Stimulated activated CD4-positive, alpha-beta T cell treated with anti-CD3 and anti-CD28 coated beads, TNF-alpha, amount 100 ng/mL, for 48 hours (primary cell): ENCODE measurements at regions not wholly inside any gene's neighbourhood (a gene's known extent, or its start where the extent isn't known, plus 50 kb on each side); places are given as distances from the start of the nearest gene placed in this dataset.
"Not testable (repeated sequence)": the region's sequence is repeated elsewhere in the genome, so short reads cannot be mapped to it uniquely, and the experiment has no call there.

Source experiments
- DNase-seq, 3 donors: peaks; one replicate each; pipeline ENCODE4 v3.0.0-alpha.2; 2020; ENCODE audit warnings: low read depth in 3 of 3

DNA sequence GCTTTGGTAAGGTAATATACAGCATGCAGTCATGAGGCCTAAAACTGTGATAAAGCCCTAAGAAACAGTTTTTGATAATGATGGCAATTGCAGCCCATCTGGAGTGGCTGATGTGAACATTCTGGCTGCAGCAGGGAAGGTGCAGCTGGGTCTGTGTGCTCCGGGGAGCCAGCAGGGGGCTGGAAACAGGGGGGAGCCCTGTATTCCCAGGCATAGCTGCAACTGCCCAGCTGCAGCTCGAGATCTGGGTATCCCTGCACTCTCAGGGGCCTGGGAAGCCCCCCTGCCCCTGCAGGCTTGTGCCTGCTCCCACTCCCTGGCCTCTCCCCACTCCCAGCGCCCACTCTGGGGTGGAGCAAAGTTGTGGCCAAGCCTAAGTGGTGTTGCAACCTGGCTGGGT is 95.6 kb downstream of the RRAGB start:
- DNase-seq = no peak

- DNase-seq = no peak
These were observed 98.0 kb downstream of the RRAGB start for GRCh38 chrX:55815546-55815945.

DNA sequence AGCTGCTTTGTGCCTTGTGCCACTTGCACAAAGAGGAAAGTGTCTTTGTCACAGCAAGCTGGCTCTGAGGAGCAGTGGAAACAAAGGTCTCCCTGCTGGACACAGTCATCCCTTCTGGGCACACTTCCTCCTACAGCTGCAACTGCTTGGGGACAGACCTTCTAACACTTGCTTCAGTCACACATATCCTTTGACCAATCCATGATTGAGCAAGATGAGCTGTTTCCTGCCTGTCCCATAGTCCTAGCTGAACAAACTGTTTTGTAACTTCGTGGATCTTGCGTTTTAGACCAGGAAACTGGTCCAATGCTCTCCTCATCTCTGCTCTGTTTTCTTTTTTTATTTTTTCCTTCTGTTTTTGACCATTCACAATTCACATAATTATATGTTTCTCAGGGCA is 98.5 kb downstream of the RRAGB start:
- DNase-seq = no peak

DNA sequence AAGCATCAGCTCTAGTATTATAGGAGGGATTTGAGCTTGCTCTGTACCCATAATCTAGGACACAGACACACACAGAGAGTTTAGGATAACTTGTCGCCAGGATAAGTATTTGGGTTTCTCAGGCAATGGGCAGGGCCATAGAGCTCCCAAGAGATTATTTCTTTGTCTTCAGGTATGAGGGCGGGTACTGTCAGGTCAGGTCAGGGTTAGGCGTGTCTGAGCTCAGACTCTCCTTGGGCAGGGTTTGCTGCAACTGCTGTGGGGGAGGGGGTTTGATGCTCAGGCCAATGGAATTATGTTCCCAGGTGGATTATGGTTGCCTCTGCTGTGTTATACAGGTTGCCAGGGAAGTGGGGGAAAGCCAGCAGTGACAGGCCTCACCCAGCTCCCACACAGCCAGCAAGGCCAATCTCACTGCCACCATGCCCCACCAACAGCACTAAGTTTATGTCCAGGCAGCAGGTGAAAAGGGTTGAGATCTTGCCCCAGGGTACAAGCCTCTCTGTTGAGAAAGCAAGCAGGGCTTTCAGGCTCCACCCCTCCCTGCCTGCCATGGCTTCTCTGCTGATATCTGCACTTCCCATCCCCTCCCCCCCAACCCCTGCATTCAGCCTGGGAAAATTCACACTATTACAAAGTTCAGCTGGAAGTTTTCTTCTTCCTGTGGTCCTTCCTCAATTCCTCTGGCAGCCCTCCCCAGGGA is 101.3 kb downstream of the RRAGB start:
- no peak for DNase-seq

- DNase-seq = no peak
These were observed 121.9 kb downstream of the RRAGB start for GRCh38 chrX:55839485-55839884.

DNA sequence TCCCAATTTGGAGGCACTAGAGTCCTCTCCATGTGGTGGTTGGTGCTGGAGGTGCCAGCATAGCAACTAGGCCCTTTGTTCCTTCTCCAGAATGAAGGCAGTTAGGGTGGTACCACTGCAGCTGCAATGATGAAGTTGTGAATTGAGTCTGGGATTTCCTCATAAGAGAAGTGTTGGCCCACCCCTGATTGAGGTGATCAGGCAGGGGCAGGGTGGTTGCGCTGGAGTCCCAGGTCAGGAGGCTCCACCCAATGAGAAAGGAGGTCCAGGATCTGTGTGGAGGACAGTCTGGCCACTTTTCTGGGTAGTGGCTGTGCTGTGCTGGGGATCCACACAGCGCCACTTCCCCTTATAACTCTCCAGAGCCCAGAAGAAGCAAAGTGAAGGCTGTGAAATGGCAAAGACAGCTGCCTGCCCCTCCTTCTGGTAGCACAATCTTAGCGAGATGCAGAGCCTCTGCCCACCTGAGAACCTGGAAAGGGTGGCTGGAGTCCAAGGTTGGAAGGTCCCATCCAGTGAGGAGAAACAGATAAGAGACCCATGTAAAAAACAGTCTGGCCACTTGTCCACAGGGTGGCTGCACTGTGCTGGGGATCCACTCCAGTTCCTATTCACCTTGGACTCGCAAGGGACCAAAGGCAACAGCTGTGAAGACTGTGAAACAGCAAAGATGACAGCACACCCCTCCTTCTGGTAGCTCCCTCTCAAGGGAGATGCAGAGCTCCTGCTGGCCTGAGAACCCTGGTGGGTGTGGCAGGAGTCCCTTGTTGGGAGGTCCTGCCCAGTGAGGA is 124.6 kb downstream of the RRAGB start:
- DNase-seq = no peak

DNA sequence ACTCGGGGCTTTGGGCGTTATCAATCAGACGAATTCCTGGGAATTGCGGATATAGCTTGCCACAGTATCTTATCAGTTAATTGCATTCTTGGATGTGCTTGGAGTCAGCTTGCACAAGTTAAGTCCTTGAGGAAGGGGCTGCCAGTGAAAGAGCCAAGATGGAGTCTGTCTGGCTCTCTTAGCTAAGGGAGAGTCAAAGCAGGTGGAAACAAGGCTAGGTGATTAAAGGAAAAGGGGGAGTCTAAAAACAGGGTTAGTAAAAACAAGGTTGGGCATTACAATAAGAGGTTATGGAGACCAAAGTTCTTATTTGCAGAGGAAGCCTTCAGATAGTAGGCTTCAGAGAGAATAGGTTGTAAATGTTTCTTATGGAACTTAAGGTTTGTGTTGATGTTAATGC is 149.2 kb downstream of the RRAGB start:
- DNase-seq = not testable (repeated sequence)

DNA sequence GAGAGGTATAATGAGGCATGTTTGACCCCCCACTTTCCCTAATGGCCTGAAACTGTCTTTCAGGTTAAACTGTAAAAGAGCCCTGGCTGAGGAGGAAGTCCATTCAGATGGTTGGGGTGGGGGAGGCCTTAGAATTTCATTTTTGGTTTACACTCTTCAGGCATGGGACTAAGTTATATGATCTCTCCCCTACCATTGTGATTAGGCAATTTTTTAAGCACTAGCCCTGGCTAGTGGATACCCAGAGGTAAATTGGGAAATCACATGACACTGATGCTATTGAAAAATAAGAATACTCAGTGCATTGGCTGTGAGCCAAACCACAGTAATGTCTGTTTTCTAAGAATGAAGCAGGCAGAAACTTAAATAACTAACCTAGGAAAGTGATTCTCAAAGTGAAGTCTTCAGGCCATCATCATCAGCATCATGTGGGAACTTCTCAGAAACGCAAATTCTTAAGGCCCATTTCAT is 149.7 kb downstream of the RRAGB start:
- peak in 1 of 3 donors; percentile 0 for DNase-seq

DNA sequence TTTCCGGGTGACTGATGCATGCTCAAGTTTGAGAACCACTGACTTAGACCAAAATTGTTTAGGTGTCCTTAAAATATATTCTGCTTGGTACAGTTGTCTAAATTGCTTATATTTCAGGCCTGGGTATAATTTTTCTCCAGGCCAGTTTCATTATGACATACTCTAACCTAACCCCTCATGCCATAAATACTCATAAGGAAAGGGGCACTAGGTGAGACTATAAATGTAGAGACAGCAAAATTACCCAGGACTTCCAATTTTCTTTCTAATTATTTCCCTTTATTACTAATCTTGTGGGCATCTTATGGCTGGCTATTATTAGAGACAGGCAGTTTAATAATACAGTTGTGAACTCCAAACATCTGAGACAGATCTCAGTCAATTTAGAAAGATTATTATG is 150.2 kb downstream of the RRAGB start:
- DNase-seq = no peak

- DNase-seq = no peak
These were observed 157.3 kb downstream of the RRAGB start for GRCh38 chrX:55874807-55875206.

GRCh38 chrX:55883541-55883940 is 166.0 kb downstream of the RRAGB start:
- DNase-seq = not testable (repeated sequence)

DNA sequence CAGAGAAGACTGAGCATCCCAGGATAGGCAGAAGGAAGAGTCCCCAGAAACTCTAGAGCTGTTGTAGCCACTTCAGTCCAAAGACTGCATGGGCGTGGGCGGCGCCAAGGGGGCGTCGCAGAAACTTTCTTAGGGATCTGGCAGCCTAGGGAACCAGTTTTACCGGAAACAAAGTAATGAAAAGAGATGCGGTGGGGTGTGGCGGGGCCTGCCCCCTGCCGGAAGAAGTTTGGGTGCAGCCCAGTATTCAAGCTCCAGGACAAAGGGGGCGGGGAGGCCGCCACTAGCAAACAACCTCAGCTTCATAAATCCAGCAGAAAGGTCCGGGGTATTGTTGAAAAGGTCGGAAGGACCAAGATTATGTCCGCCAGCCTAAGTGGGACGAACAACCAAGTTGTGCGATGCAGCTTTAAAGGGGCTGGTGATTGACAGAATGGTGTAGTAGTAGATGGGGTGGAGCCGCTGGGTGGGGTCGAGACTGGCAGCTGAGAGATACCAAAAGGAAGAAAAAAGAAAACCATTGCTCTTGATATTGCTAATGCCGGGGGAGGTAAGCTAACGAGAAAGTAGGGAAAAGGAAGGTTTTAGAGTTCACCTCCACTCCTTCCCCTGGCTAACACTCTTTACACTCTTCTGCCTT is 190.5 kb downstream of the RRAGB start:
- DNase-seq = peak in 2 of 3 donors; percentile 29 to 32

GRCh38 chrX:55908661-55909212 is 191.2 kb downstream of the RRAGB start:
- no peak for DNase-seq

GRCh38 chrX:55919367-55920221 is 202.0 kb downstream of the RRAGB start:
- no peak for DNase-seq

DNA sequence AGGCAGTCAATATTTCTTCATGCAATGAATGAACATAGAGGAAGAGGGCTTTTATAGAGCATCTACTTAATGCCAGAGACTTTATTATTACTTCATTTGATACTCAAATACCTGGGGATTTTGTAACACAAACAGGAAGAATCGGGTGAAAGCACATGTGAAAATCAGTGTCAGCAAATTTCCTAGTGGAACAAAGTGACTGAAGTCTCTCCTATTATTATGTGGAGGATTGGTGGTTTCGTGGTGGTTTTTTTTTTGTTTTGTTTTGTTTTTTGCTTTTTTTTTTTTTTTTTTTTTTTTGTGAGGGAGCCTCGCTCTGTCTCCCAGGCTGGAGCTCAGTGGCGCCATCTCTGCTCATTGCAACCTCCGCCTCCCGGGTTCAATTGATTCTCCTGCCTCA is 207.0 kb downstream of the RRAGB start:
- DNase-seq = no peak

DNA sequence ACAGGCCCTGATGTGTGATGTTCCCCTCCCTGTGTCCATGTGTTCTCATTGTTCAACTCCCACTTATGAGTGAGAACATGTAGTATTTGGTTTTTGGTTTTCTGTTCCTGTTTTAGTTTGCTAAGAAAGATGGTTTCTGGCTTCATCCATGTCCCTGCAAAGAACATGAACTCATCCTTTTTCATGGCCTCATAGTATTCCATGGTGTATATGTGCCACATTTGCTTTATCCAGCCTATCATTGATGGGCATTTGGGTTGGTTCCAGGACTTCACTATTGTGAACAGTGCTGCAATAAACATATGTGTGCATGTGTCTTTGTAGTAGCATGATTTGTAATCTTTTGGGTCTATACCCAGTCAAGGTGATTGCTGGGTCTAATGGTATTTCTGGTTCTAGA is 211.0 kb downstream of the RRAGB start:
- not testable (repeated sequence) for DNase-seq
